Subcutaneous abdominal adipose tissue (tissue), 5 donors: ENCODE measurements at regions not wholly inside any gene's neighbourhood (a gene's known extent, or its start where the extent isn't known, plus 50 kb on each side); places are given as distances from the start of the nearest gene placed in this dataset.
"Not testable (repeated sequence)": the region's sequence is repeated elsewhere in the genome, so short reads cannot be mapped to it uniquely, and the experiment has no call there.

Source experiments
- H3K27ac ChIP-seq: one replicate; pipeline ENCODE4 v1.7.0; 2013; ENCODE audit warnings: low read depth, mild to moderate bottlenecking, inconsistent platforms, low read length, moderate library complexity
- H3K27me3 ChIP-seq, 5 donors: one replicate each; pipeline ENCODE4 v1.7.0; 2013; ENCODE audit warnings: low read length in 5 of 5, inconsistent platforms in 1 of 5; ENCODE audit not compliant: control insufficient read depth in 5 of 5, insufficient read depth in 4 of 5
- H3K36me3 ChIP-seq, 5 donors: one replicate each; pipeline ENCODE4 v1.7.0; 2013; ENCODE audit warnings: low read length in 5 of 5; ENCODE audit not compliant: control insufficient read depth in 5 of 5, insufficient read depth in 5 of 5
- H3K4me1 ChIP-seq, 5 donors: one replicate each; pipeline ENCODE4 v1.7.0; 2013; ENCODE audit warnings: low read length in 5 of 5, mild to moderate bottlenecking in 3 of 5, moderate library complexity in 1 of 5; ENCODE audit not compliant: control insufficient read depth in 5 of 5, insufficient read depth in 5 of 5
- H3K4me3 ChIP-seq, 5 donors: one replicate each; pipeline ENCODE4 v1.7.0; 2013; ENCODE audit warnings: low read length in 5 of 5, low read depth in 1 of 5
- H3K9ac ChIP-seq, 5 donors: one replicate each; pipeline ENCODE4 v1.7.0; 2013; ENCODE audit warnings: low read length in 5 of 5, mild to moderate bottlenecking in 4 of 5, moderate library complexity in 3 of 5
- H3K9me3 ChIP-seq, 5 donors: one replicate each; pipeline ENCODE4 v1.7.0; 2013; ENCODE audit warnings: low read length in 5 of 5; ENCODE audit not compliant: control insufficient read depth in 5 of 5
- donor health status: healthy.
- donor health status: healthy.
- donor health status: healthy.
- donor health status: healthy.
- donor health status: healthy.

DNA sequence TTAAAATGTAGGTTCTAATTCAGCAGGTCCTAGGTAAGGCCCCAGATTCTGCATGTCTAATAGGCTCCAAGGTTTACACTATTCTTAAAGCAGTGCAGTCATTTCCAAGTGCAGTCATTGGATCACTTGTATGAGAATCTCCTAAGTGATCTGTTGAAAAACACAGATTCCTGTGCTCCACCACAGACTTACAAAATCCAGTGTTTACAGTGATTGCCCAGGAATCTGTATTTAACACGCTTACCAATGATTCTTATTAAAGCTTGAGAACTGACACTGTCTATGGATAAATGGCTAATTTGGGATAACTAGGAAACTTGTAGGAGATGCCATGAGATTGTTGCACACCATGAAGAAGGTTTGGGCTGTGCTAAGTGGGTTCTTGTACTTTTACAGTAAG is 104.6 kb upstream of the PLEKHG1 start:
- no peaks in the 10 kb centered on the region for H3K36me3 ChIP-seq
- H3K4me1 ChIP-seq, result peaks cover 1 to 13% (median 3%) of the 10 kb centered on the region in 5 donors
- H3K9ac ChIP-seq, result no peak overlapping the region
- no peak overlapping the region for H3K27ac ChIP-seq
- peaks cover 0 to 4% (median 0%) of the 10 kb centered on the region in 5 donors for H3K9me3 ChIP-seq
- H3K27me3 ChIP-seq, result no peaks in the 10 kb centered on the region
- no peak overlapping the region for H3K4me3 ChIP-seq

DNA sequence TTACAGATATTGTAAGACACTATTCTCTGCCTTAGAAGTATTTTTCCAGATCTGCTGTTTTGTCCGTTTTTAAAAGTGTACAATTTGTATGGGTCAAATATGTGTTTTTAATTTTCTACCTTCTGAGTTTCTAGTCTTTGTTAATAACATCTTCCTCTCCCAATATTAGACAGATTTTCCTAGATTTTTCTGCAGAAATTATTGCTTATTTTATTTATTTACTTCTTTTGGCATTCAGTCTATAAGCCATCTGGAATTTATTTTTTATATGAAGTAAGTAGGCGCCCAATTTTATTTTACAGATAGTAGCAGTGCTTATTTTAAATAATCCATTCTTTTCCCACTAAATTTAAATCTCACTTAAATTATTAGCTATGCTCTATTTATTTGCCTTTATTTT is 103.1 kb upstream of the PLEKHG1 start:
- Histone ChIP-seq H3K4me1 (peaks cover 1 to 13% (median 3%) of the 10 kb centered on the region in 5 donors), H3K36me3 (no peaks in the 10 kb centered on the region), H3K27me3 (no peaks in the 10 kb centered on the region), H3K9ac (no peak overlapping the region), H3K9me3 (peaks cover 0 to 4% (median 0%) of the 10 kb centered on the region in 5 donors), H3K27ac (no peak overlapping the region), H3K4me3 (no peak overlapping the region)

DNA sequence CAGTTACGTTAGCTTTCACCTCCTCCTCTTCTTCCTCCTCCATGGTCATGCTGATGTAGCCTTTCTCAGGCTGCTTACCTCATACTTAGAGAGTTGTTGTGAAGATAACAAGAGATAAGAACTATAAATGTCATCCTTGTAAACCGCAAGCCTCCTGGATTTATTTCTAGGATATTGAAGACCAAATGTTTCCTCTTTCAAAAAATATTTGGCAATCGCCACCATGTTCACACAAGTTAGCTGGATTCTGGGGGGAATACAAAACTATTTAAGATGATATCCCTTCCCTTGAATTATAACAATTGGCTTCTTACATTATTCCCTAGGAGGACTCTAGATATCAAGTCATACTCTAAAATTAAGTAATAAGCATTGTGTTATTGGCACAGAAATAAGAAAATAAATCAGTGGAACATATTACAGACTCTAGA is 99.8 kb upstream of the PLEKHG1 start:
- Histone ChIP-seq H3K27ac (no peak overlapping the region), H3K9ac (no peak overlapping the region), H3K4me3 (no peak overlapping the region), H3K9me3 (no peaks in the 10 kb centered on the region), H3K4me1 (no peaks in the 10 kb centered on the region), H3K27me3 (no peaks in the 10 kb centered on the region), H3K36me3 (no peaks in the 10 kb centered on the region)

DNA sequence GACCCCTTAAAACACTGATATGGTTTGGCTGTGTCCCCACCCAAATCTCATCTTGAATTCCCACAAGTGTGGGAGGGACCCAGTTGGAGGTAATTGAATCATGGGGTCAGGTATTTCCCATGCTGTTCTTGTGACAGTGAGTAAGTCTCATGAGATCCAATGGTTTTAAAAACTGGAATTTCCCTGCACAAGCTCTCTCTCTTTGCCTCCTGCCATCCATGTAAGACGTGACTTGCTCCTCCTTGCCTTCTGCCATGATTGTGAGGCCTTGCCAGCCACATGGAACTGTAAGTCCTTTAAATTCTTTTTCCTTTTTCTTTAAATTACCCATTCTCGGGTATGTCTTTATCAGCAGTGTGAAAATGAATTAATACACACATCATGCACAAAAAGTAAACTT is 99.1 kb upstream of the PLEKHG1 start:
- H3K36me3 ChIP-seq, H3K27me3 ChIP-seq, H3K4me3 ChIP-seq, H3K27ac ChIP-seq, H3K4me1 ChIP-seq, H3K9me3 ChIP-seq, H3K9ac ChIP-seq: not testable (repeated sequence)

DNA sequence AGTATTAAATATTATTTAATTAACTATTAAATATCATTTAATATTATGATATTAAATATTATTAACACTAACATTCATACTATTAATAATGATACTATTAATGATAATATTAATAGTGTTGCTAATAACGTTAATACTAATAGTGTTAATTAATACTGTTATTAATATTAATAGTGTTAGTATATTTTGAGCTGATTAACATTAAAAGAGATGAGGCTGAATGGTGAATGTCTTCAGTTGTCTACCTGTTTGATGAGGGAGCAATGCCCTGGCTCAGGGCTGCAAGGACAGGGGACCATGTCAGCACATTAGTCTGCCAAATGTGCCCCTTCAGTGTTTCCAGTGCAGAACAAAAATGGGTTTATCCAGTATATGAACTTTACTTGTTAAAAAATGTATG is 96.6 kb upstream of the PLEKHG1 start:
- H3K36me3 ChIP-seq, result no peaks in the 10 kb centered on the region
- H3K27ac ChIP-seq, result no peak overlapping the region
- H3K9ac ChIP-seq, result no peak overlapping the region
- H3K4me3 ChIP-seq, result no peak overlapping the region
- no peaks in the 10 kb centered on the region for H3K4me1 ChIP-seq
- no peaks in the 10 kb centered on the region for H3K9me3 ChIP-seq
- H3K27me3 ChIP-seq, result no peaks in the 10 kb centered on the region

DNA sequence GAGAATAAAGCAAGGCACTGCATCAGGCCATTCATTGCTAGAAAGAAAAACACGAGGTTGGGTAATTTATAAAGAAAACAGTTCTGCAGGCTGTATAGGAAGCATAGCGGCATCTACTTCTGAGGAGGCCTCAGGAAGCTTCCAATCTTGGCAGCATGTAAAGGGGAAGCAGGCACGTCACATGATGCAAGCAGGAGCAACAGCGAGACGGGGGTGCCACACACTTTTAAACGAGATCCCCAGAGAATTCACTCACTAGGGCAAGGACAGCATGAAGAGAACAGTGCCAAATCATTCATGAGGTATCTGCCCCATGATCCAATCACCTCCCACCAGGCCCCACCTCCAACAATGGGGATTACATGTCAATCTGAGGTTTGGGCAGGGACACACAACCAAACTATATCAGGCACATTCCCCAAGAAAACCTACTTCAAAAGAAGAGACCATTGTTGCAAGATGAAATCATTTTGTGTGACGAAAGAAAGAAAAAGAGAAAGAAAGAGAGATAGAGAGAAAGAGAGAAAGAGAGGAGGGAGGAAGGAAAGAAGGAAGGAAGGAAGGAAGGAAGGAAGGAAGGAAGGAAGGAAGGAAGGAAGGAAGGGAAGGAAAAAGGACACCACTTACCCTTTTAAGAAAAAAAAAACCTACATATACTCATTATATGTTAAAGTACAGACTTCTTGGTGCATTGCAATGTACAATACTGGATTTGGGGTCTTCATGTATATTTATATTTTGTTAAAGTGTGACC is 95.9 kb upstream of the PLEKHG1 start:
- no peaks in the 10 kb centered on the region for H3K4me1 ChIP-seq
- no peaks in the 10 kb centered on the region for H3K9me3 ChIP-seq
- no peak overlapping the region for H3K4me3 ChIP-seq
- H3K27ac ChIP-seq, result no peak overlapping the region
- no peaks in the 10 kb centered on the region for H3K36me3 ChIP-seq
- no peaks in the 10 kb centered on the region for H3K27me3 ChIP-seq
- H3K9ac ChIP-seq, result no peak overlapping the region

DNA sequence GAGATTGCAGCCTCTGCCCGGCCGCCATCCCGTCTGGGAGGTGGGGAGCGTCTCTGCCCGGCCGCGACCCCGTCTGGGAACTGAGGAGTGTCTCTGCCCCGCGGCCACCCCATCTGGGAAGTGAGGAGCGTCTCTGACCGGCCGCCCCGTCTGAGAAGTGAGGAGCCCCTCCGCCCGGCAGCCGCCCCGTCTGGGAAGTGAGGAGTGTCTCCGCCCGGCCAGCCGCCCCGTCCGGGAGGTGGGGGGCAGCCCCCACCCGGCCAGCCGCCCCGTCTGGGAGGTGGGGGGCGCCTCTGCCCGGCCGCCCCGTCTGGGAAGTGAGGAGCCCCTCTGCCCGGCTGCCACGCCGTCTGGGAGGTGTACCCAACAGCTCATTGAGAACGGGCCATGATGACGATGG is 92.3 kb upstream of the PLEKHG1 start:
- not testable (repeated sequence) for H3K9ac ChIP-seq, H3K4me1 ChIP-seq, H3K36me3 ChIP-seq, H3K27ac ChIP-seq, H3K9me3 ChIP-seq, H3K27me3 ChIP-seq, H3K4me3 ChIP-seq

DNA sequence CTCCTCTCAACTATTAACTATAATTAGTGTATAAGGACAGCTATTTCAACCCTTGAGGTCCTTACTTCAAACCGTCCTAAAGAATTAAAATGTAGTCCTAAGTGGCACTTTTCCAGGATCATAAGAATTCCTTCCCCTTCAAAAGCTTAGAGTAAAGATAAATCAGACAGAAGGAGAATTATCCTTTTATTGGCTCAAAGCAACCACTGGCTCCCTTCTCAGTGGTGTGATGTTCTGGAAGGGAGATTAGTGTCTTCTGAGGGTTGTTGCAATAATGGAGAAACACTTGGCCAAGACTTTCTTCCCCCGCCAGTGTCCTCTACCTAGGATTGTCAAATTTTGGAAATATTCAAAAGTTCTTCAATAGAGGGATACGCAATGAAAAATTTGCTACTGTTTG is 89.1 kb upstream of the PLEKHG1 start:
- H3K27ac ChIP-seq, result no peak overlapping the region
- no peak overlapping the region for H3K4me3 ChIP-seq
- H3K9ac ChIP-seq, result no peak overlapping the region
- peaks cover 0 to 3% (median 0%) of the 10 kb centered on the region in 5 donors for H3K4me1 ChIP-seq
- H3K27me3 ChIP-seq, result no peaks in the 10 kb centered on the region
- no peaks in the 10 kb centered on the region for H3K36me3 ChIP-seq
- no peaks in the 10 kb centered on the region for H3K9me3 ChIP-seq

DNA sequence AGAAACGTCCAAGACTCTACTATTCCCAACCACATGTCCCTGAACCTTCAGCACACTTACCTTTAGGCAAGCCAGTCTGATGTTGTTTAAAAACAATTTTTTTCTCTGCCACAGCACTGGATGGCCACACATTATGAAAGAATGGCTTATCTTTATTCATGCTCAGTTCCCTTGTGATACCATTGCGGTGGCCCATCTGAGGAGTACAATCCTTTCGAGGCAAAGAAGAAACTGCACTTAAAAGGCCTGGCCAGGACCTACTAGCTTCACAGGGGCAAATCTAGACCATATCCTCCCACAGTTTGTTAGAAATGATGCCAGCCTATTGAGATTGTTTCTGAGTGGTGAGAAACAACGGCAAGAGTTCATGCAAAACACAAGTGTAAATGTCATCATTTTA is 88.4 kb upstream of the PLEKHG1 start:
- Histone ChIP-seq H3K36me3 (no peaks in the 10 kb centered on the region), H3K4me3 (no peak overlapping the region), H3K4me1 (peaks cover 0 to 3% (median 0%) of the 10 kb centered on the region in 5 donors), H3K9ac (no peak overlapping the region), H3K27me3 (no peaks in the 10 kb centered on the region), H3K9me3 (no peaks in the 10 kb centered on the region), H3K27ac (no peak overlapping the region)

DNA sequence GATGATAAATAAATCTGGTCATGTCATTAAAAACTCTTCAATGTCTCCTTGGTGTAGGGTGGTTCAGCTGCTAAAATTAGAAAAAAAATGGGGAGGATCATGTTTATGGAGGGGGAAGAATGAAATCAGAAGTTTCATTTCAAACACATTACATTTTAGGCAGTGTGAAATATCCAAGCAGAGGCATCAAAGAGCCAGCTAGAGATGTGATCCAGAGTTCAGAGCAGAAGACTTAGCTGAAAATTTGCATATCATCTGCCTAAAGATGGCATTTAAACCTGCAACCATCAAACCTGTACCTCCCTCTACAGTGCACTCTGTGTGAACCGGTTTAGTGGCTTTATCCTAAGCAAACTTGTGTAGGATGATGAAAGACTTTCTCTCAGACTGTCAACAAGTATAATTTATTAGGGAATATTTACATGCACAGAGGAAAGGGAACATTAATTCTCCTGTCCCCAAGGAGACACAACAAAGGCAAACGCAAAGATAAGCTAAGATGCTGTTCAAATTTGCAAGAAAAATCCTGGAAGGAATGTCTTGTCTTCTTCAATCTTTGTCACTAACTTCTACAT is 84.8 kb upstream of the PLEKHG1 start:
- H3K9me3 ChIP-seq, result no peaks in the 10 kb centered on the region
- no peak overlapping the region for H3K4me3 ChIP-seq
- no peak overlapping the region for H3K9ac ChIP-seq
- no peaks in the 10 kb centered on the region for H3K27me3 ChIP-seq
- peaks cover 0 to 3% (median 0%) of the 10 kb centered on the region in 5 donors for H3K4me1 ChIP-seq
- H3K36me3 ChIP-seq, result no peaks in the 10 kb centered on the region
- no peak overlapping the region for H3K27ac ChIP-seq
